Bronchial epithelial cell (primary cell): ENCODE measurements at regions not wholly inside any gene's neighbourhood (a gene's known extent, or its start where the extent isn't known, plus 50 kb on each side); places are given as distances from the start of the nearest gene placed in this dataset.

ENCODE experiments used
- DNase-seq: peaks from one replicate; pipeline ENCODE4 v3.0.0-alpha.2; 2010; ENCODE audit warnings: low read depth
- FAIRE-seq: peaks from 2 replicates; lab custom pipeline; 2011; peaks lifted over from hg19 to GRCh38; lab: Jason Lieb, UNC
- H3K27me3 ChIP-seq: 2 replicates; pipeline ENCODE4 v1.5.1; 2011; ENCODE audit warnings: low read length; ENCODE audit not compliant: control insufficient read depth, insufficient read depth
- H3K36me3 ChIP-seq: 2 replicates; pipeline ENCODE4 v1.5.1; 2011; ENCODE audit warnings: low read length; ENCODE audit not compliant: control insufficient read depth, insufficient read depth
- H3K4me3 ChIP-seq: 2 replicates; pipeline ENCODE4 v1.5.1; 2011; ENCODE audit warnings: mild to moderate bottlenecking, low read depth, low read length, control low read depth
- TF ChIP-seq, protein P1 (sequence below): IDR thresholded peaks from 2 replicates; pipeline ENCODE4 v1.5.1; 2011; ENCODE audit warnings: mild to moderate bottlenecking, moderate library complexity, low read length, control low read depth, inconsistent platforms; ENCODE audit not compliant: insufficient read depth, severe bottlenecking

GRCh38 chr2:104465981-104466380, 387.9 kb upstream of the POU3F3 start:
- DNase-seq: no peak

GRCh38 chr2:104468846-104469245, 385.1 kb upstream of the POU3F3 start:
- H3K36me3 ChIP-seq: no peaks in the 10 kb centered on the region
- TF ChIP-seq, protein P1, sequence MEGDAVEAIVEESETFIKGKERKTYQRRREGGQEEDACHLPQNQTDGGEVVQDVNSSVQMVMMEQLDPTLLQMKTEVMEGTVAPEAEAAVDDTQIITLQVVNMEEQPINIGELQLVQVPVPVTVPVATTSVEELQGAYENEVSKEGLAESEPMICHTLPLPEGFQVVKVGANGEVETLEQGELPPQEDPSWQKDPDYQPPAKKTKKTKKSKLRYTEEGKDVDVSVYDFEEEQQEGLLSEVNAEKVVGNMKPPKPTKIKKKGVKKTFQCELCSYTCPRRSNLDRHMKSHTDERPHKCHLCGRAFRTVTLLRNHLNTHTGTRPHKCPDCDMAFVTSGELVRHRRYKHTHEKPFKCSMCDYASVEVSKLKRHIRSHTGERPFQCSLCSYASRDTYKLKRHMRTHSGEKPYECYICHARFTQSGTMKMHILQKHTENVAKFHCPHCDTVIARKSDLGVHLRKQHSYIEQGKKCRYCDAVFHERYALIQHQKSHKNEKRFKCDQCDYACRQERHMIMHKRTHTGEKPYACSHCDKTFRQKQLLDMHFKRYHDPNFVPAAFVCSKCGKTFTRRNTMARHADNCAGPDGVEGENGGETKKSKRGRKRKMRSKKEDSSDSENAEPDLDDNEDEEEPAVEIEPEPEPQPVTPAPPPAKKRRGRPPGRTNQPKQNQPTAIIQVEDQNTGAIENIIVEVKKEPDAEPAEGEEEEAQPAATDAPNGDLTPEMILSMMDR: no peak
- no peak for DNase-seq
- no peak for FAIRE-seq
- H3K27me3 ChIP-seq: no peaks in the 10 kb centered on the region
- no peak overlapping the region for H3K4me3 ChIP-seq

More at GRCh38 chr2:104465981-104466380, 387.9 kb upstream of the POU3F3 start:
- Histone ChIP-seq H3K4me3 (no peak overlapping the region), H3K36me3 (no peaks in the 10 kb centered on the region), H3K27me3 (no peaks in the 10 kb centered on the region)
- no peak for FAIRE-seq
- TF ChIP-seq, protein P1: no peak

GRCh38 chr2:104472076-104472475, 381.8 kb upstream of the POU3F3 start:
- Histone ChIP-seq H3K4me3 (no peak overlapping the region), H3K27me3 (no peaks in the 10 kb centered on the region), H3K36me3 (no peaks in the 10 kb centered on the region)
- DNase-seq (no peak), FAIRE-seq (no peak)
- TF ChIP-seq, protein P1: no peak

DNA sequence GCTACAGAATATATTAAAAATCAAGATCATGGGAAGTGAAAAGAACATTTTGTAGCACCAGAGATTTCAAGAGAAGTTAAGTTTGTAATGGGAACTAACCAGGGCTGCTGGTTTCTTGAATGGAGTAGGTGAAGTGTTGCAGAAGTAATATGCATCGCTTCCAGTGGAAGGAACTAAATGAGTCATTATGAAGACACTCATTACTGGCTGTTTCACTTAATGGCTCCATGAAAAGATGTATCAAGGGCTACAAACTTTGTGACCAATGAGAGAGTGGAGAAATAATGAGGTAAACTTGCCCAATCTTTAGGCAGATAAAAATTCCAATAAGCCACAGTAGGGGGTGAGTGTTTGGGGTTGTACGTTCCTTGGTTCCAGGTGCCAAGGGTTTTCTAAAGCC, 380.4 kb upstream of the POU3F3 start:
- no peaks in the 10 kb centered on the region for H3K27me3 ChIP-seq
- TF ChIP-seq, protein P1: no peak
- H3K4me3 ChIP-seq: no peak overlapping the region
- no peaks in the 10 kb centered on the region for H3K36me3 ChIP-seq
- DNase-seq (no peak), FAIRE-seq (no peak)

DNA sequence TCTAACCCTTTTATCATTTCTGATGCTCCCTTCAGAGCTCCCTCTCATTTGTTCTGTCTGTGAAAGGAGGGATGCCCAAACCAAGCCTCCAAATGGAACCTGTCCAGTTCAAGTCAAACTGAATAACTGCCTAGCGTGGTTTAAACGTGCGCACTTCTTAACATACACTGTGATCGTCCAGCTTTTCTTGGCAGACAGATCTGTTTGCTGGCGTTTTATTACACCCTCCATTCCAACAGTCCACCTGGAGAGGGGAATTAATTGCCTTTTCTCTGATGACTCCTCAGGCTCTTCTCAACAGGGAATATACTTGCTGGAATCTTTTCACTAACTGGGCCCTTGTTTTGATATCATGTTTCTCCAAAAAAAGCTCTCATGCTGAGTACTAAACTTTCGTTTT, 379.2 kb upstream of the POU3F3 start:
- no peaks in the 10 kb centered on the region for H3K36me3 ChIP-seq
- no peak overlapping the region for H3K4me3 ChIP-seq
- FAIRE-seq: no peak
- no peaks in the 10 kb centered on the region for H3K27me3 ChIP-seq
- TF ChIP-seq, protein P1: no peak
- no peak for DNase-seq

DNA sequence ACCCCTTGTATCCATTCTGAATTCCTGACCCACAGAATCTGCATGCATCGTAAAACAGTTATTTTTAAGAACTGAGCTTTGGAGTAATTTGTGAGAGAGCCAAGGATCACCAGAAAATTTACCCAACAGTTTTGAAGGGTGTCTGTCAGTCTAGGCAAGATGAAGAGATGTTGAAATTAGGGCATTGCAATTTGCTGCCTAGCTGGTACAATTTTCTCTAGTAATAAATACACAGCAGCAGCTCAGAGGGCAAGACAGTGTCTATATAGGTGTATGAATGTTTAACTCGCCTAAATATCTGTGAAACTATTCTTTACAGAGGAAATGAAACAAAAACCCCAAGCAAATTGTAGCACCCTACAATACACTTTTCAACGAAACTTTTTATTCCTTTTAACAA, 377.8 kb upstream of the POU3F3 start:
- Histone ChIP-seq H3K4me3 (no peak overlapping the region), H3K27me3 (no peaks in the 10 kb centered on the region), H3K36me3 (no peaks in the 10 kb centered on the region)
- TF ChIP-seq, protein P1: no peak
- DNase-seq (no peak), FAIRE-seq (no peak)
